ENCODE measurements at regions not wholly inside any gene's neighbourhood (a gene's known extent, or its start where the extent isn't known, plus 50 kb on each side); places are given as distances from the start of the nearest gene placed in this dataset.

DNA sequence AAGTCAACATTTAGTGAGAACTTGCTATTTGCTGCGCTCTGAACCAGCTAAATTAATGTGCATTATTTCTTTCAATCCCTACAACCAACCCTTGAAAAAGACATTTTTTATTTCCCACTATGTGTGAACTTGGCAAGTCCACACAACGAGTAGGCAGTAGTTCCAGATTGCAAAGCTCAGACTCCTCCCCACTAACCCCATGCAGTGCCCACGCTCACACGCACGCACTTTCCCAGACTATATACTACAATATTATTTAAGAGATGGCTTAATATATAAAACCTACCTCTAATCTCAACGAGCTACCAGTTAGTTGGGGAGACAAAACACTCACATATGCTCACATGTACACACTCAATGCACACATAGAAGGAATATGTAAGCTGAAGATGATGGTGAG is 671.2 kb downstream of the LMO4 start:
- no peak for DNase-seq (ENCODE audit: low spot score)

DNA sequence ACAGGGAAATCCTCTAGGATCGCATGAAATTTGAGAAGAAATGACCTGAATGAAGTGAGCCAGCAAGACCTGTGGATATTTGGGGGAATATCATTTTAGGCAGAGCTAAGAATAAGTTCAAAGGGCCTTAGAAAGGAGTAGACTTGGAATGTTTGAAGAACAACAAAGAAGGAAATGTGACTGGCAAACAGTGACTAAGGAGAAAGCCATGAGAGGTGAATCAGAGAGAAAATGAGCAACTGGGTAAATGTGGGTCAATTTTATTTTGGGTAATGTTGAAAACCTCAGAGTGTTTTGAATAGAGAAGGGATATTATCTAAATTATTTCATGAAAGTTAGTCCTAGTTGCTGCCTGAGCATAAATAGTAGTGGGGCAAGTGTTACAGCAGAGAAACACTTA is 672.8 kb downstream of the LMO4 start:
- peak; percentile 55 for DNase-seq (ENCODE audit: low spot score)

DNA sequence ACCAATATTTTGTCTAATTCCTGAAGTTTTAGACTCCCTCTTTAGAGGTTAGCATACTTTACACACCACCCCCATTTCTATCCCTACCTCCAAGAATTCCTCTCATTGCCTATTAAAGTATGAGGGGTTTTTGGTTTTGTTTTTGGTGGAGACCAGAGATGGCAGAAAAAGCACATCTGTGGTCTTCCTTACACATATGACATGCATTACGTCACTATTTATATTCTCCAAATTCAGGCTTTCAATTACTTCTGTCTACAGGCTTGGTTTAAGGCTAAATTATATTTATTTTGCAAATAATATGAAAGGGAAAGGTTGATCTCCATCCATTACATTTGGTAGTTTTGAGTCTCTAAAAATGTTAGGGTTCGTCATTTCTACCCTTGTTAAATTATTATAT is 674.6 kb downstream of the LMO4 start:
- DNase-seq (ENCODE audit: low spot score): no peak

DNA sequence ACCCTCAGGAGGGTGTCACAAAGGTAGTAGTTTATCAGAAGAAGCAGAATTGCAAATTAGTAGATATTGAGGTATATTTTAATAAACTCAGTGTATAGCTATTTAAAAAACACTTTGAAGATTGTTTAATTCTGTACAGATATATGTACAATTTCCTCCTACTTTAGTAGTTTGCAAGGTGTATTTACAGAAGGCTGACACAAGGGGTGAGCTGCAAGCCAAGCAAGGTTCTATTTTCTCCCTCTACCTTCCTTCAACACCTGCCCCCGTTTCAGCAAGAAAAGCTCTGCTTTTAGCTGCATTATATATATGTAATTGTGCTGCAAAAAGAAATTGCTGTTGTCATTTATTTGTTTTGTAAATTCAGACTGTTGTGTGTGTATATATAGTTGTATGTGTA is 674.2 kb upstream of the PKN2 start:
- no peak for DNase-seq (ENCODE audit: low spot score)

DNA sequence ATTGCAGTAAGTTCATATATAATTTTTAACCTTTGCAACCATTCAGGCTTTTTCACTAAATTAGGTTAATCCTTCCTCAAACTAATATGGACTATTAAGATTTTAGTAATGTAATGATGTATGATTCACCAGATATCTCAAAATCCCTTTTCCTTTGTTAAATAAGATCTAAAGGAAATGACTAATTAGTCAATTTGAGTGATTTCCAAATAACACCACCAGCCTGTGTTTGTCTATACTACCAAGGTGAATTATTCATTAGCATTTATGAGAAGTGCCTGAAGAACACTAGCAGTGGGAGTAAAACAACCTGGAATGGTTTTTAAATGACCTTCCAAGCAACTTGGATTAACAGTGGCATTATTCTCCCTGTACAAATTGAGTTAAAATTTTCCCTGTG is 670.6 kb upstream of the PKN2 start:
- no peak for DNase-seq (ENCODE audit: low spot score)

DNA sequence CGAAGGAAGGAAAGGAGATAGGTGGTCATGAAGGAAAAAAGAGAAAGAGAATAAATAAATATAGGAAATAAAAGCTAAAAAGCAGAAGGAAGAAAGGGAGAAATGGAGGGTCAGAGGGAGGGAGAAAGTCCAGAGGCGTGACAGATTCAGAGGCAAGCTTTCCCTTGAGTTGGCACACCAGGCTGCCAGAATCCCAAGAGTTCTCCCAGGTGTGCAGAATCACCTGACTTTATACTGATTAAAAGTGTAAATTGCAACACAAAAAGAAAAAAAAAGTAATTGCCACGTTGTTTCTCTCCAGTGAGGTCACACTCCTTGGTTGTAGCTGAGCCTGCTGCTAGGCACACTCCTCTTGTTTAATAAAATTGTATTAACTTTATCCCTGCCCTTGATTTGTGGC is 669.9 kb upstream of the PKN2 start:
- DNase-seq (ENCODE audit: low spot score): no peak

DNA sequence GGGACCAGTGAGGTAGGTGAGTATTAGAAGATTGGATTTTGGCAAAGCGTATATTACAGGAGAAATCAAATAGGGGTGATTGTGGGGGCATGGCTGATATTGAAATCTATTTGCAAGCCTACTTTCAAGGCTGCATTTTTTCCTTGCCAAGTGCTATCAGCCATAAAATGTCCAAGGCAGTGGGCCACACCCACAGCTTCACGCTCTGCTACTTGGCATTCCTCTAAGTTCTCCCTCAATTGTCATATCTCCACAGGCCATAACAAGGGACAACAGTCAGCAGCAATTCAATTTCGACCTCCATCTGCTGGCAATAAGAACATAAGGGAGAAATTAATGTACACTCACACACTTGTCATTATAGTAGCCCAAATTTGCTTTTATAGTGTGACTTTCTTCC is 667.1 kb upstream of the PKN2 start:
- DNase-seq (ENCODE audit: low spot score): peak; percentile 14

DNA sequence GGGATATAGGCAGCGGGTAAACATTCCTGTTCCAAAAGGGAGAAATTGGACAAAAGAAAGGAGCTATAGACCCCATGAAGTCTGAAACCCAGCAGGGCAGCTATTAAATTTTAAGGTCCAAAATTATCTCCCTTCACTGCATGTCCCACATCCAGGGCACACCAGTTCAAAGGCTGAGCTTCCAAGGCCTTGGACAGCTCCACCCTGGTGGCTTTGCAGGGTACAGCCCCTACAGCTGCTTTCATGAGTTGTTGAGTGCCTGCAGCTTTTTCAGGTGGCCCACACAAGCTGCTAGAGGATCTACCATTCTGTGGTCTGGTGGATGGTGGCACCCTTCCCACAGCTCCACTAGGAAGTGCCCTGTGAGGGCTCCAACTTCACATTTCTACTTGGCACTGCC is 662.5 kb upstream of the PKN2 start:
- no peak for DNase-seq (ENCODE audit: low spot score)

DNA sequence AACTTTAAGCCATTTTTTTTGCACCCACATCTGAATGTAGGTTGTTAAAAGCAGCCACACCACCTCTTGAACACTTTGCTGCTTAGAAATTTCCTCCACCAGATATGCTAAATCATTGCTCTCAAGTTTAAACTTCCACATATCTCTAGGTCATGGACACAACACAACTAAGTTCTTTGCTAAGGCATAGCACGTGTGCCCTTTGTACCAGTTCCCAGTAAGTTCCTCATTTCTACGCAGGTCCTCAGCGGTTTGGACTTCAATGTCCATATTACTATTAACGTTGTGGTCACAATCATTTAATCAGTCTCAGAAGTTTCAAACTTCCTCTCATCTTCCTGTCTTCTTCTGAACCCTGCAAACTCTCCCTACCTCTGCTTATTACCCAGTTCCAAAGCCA is 661.6 kb upstream of the PKN2 start:
- DNase-seq (ENCODE audit: low spot score): no peak

DNA sequence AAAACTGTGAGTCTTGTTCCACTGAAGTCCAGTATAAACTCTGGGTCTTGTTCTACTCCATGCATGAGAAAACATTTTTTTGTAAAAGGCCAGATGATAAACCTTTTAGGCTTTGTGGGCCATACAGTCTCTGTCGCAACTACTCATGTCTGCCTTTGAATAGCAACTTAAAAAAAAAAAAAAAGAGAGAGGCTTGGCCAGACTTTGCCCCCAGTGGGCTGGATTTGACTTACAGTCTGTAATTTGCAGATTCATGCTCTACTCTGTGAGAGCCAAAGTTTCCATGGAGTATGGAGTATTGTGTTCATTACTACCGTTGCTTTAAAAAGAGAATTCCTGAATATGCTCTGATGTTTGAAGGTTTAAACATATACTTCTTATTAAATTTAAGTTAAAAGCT is 654.9 kb upstream of the PKN2 start:
- DNase-seq (ENCODE audit: low spot score): no peak

DNA sequence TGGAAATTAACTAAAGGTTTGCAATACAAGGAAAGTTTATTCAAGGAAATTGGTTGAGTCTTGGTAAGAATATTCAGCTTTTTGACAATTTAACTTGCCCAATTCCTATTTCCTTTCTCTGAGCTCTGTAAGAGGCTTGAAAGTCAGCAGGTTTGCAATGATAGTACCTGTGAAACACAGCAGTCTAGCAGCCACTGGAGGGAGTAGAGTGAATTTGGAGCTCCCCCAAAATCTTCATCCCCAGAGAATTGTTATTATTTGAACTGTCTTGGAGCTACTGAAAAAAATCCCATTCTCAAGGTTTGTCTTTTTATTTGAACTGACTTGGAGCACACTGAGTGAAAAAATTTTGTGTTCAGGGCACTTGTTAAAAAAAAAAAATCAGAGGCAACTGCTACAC is 654.2 kb upstream of the PKN2 start:
- no peak for DNase-seq (ENCODE audit: low spot score)

DNA sequence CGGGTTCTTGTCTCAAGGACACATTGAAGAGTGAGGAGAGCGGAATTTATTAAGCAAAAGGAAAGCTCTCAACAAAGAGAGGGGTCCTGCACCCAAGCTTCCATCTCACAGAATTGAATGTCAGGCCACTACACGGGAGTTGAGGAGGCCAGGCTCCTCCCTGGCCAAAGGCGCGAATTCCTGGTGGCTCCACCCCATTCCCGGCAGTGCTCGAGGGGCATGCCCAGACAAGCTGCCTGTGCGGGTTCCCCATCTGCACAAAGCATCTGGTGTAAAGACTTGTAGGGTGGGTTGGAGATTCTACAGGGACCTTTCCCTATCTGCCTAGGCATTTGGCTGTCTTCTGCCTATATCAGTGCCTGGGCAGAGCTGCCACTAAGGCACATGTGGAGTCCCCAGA is 648.5 kb upstream of the PKN2 start:
- DNase-seq (ENCODE audit: low spot score): no peak

DNA sequence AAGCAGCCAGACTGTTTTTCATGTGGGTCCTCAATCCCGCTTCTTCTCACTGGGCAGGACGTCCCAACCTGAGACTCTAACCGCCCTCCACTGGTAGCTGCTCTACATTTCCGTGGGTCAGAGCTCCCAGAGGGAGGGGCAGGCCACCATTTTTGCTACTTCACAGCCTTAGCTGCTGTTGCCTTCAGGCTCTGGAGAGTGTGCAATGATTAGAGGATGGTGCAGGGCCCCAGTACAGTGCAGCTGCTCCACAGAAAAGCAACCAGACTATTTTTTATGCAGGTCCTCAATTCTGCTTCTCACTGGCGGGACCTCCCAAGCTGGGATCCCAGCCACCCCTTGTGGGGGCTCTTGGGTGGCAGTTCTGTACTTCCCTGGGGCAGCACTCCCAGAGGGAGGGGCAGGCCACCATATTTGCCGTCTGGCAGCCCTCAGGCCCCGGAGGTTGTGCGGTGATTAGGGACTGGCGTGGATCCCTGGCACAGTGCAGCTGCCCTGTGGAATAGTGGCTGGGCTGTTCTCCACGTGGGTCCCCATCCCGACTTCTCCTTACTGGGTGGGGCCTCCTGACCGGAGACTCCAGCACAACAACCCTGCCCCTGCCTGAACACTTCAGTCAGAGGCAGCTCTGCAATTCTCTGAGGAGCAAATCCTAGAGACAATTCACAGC is 647.6 kb upstream of the PKN2 start:
- no peak for DNase-seq (ENCODE audit: low spot score)

DNA sequence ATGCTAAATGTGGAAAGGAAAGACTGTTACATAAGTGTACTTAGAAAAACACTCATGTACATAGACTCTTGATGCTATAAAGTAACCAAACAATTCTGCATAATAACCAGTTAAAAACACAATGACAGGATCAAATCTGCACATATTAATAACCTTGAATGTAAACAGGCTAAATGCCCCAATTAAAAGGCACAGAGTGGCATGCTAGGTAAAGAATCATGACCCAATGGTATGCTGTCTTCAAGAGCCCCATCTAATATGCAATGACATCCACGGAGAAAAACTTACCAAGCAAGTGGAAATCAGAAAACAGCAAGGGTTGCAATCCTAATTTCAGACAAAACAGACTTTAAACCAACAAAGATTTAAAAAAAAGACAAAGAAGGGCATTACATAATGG is 644.8 kb upstream of the PKN2 start:
- no peak for DNase-seq (ENCODE audit: low spot score)

DNA sequence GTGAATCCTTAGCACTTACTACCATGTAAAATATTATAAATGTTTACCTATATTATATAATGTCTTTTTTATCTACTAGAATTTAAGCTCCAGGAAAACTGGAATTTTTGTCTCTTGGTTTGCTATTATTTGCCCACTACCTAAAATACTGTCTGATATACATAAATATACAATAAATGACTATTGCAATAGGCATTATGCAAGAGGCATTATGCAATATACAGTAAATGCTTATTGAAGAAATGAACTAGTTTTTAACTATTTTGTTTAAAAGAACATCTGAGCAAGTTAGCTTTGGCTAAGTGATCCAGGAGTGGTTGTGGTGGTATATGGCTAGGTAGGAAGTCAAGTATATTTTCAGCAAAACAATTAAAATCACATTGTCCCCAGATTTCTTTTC is 640.2 kb upstream of the PKN2 start:
- DNase-seq (ENCODE audit: low spot score): no peak

DNA sequence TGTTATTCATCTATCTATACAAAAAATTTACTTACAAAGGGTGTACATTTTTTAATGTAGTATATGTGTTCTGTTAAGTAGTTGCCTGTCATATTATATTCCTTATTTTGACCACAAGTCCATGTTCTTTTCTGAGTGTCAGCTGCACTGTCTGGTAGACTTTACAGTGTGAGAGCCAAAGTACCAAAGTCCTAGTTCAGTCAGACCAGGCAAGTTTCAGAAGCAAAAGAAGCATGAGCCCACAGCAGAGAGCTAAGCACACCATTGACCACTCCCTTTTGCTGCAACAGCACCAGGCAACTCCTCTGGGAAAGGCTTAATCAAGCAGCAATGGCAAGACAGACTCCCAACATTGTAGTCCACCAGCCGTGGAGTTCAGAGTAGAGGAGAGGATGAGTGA is 631.9 kb upstream of the PKN2 start:
- no peak for DNase-seq (ENCODE audit: low spot score)

DNA sequence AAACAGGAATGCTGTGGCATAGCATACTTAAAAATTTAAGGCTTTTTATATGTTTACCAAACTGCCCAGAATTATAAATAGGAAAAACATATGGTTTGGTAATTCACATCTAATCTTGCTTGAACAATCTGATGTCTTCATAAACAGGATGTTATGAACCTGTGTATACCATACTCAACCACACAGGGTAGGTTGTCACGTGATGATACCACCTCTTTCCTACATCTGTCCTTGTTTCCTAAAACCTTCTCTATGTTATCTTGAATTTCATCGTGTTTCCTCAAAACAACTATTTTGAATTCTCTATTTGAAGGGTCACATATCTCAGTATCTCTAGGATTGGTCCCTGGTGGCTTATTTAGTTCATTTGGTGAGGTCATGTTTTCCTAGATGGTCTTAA is 631.0 kb upstream of the PKN2 start:
- no peak for DNase-seq (ENCODE audit: low spot score)

DNA sequence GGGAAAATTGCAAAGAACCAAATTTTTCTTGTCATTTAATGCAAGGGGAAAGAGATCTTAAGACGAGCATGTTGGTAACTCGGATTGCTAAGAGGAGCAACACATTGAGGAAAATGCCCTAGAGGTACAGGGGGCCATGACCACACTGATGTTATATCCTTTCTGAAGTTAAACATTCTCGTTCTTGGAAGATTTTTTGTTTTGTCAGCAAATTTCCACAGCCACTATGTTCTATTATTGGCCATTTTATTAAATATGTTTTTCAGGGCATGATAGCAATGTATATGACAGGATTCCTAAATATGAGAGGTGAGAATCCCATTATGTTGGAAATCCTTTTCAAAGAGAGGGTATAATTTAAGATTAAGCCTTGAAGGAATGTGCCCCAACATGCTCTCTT is 627.2 kb upstream of the PKN2 start:
- DNase-seq (ENCODE audit: low spot score): no peak

DNA sequence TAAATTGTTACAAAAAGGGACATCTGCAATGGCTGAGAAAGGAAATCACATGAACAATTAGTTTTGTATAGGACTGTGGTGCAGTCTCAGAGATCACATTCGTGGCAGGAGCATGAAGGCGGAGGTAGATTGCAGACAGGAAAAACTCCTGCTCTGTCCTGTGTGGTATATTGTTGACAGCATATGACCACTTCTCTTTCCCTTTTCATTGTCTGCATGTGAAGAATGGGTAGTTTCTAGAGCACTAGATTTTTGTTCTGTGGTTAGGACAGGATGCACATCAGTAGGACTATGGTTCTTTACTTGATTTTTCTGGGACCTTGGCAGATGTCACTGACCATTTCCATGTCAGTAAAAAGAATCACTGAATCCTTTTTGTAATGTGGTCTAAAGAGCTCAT is 625.9 kb upstream of the PKN2 start:
- DNase-seq (ENCODE audit: low spot score): no peak

DNA sequence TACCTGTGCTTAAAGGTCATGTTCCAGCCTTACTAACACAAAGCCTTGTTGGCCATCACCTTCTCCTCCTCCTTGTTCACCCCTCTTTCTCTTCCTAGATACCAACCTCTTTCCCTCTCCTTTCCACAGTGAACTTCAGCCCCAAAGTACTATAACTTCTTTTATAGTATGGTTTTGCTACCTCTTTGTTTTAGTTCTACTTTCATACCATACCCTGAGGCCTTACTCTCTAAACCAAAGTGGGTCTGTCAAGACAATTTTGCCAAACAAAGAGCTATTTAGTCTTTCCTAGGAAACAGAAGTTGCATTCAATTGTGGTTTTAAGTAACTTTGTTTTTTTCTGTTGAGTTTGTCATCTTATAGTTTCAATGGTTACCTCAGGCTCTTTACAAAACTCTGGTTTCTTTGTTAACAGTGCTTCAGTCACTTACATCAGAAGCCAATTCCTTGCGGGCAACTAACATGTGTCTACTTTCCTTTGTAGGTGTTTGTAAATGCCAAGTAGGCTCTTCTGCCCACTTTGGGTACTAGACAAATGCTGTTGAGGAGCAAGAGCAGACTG is 623.9 kb upstream of the PKN2 start:
- DNase-seq (ENCODE audit: low spot score): no peak

DNA sequence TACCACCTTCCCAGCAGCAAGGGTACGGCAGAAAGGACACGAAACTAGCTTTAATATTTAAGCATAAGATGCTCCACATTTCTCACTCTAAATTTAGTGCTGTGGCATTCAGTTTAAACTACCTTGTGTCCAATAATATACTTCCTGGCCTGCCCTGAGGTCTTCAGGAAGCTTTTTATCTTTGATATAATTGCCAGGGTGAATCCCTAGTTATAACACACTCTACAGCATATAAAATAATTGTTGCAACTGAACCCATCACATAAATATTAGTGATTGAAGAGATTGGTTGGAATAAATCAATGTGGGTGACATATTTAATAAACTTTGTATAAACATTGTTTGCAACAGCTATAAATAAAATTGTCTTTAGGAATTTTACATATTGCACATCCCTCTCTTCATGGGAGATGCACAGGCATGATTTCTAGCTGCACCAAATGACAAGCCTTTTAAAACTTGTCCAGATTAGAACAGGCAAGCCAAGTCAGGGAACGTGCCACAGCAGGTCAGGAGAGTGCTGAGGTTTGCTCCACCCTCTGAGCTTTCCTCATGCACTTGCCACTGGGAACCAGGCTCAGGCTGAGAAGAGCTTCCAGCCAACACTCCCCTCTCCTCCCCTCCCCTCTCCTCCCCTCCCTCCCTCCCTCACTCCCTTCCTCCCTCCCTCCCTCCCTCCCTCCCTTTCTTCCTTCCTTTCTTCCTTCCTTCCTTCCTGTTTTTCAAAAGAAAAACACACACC is 623.2 kb upstream of the PKN2 start:
- DNase-seq (ENCODE audit: low spot score): no peak

DNA sequence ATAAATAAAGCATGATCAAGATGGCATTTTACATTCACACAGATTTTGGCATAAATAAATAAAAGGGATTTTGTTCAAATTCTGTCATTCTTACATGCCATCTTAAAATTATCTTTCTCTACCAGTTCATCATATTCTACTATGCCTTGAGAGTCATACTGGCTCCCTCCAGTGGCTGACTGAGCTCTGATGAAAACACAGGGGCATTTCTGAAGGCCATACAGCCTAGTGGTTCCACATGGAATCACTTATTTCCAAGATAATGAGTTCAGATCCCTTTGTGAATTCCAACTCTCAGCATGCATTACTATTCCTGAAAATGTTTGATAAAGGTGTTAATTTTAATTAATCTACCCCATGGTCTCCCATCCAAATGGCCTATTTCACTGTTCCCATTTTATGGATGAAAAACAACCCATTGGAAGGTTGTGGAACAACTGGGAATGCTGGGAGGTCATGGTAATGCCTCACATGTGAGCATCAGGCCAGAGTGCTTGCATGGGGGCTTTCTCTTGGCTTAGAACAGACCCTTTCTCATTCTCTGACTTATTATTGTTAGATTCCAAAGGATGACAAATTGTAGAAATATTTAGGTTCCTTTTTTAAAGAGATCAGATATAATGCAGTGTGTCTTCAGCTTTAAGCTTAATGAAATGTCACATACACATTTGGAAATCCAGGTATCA is 622.4 kb upstream of the PKN2 start:
- peak; percentile 70 for DNase-seq (ENCODE audit: low spot score)

DNA sequence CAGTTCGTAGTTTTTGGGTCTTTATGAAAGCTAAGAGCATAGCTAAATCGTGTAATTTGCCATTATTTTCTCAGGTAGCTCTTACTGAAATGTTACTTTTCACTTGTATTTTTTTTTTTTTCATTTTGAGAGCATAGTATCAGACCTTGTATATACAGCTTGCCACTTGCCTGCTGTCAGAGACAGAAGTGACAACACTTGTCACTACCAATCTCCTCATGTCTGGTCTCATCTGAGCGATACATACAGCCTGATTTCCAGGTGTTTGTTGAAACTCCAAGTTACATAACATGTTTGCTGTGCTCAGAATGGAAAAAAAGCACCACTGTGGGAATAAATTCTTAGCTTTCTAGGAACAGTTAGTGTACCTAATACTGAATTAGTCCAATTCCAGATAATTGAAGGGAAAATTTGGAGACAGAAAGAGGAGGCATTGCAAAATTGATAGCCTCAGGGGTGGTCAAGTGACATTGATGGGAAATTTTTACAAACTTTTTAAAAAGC is 621.4 kb upstream of the PKN2 start:
- DNase-seq (ENCODE audit: low spot score): no peak
